ENCODE measurements at regions not wholly inside any gene's neighbourhood (a gene's known extent, or its start where the extent isn't known, plus 50 kb on each side); places are given as distances from the start of the nearest gene placed in this dataset.
"Not testable (repeated sequence)": the region's sequence is repeated elsewhere in the genome, so short reads cannot be mapped to it uniquely, and the experiment has no call there.

GRCh38 chr2:167790781-167791450 is 456.5 kb downstream of the STK39 start:
- DNase-seq, result no peak

GRCh38 chr2:167790189-167790588 is 457.2 kb downstream of the STK39 start:
- DNase-seq, result no peak

DNA sequence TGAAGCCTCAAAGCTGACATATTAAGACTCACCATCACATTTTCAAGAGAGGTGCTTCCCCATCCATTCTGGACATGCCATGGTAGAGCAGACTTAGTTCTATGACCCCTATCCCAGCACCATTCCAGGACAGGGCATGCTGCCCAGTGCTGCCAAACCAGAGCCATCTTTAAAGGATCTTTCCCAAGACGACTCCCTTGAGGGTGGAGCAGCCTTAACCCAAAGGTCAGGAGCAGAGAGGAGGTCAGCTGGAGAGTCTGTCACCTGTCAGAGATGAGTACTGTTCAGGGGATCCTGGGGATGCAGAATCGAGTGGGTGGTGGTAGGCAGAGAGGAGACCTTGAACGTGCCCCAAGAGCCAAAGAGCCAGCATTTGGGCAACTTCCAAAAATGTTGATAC is 459.8 kb downstream of the STK39 start:
- no peak for DNase-seq

DNA sequence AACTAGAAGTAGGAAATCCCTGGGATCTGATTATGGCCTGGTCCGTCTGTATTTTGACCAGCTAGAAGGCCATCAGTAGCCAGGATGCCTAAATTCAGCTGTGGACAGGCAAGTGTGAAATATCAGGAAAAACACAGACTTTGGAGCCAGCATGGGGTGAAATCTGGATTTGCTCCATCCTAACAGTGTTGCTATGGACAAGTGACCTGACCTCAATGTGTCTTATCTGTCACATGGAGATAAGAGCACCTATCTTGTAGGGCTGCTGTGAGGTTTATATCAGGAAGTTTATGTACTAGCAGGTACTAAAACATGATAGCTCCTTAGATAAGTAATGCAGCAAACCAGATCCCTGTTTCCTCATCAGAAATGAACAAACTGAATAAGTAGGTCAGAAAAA is 460.4 kb downstream of the STK39 start:
- DNase-seq, result no peak

GRCh38 chr2:167785606-167786216 is 461.7 kb downstream of the STK39 start:
- DNase-seq, result no peak

DNA sequence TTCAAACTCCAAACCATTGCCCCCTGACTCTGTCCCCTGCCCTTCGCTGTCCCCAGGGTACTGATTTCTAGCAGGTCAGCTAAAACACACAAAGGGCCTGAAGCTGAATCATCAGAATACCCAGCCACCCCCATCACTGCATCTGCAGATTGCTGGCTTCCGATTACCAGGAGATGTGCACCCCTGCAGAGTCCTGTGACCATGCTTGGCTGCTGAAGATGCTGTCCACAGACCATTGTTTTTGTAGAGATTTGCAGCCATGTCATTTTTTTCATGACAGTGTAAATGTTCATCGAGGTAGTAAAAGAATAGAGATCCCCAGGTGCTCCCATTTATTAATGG is 463.3 kb downstream of the STK39 start:
- DNase-seq, result no peak

- DNase-seq, result peak; percentile 14
Measured at GRCh38 chr2:167783261-167784083, 463.9 kb downstream of the STK39 start.

- DNase-seq, result not testable (repeated sequence)
Measured at GRCh38 chr2:167781629-167782028, 465.8 kb downstream of the STK39 start.

DNA sequence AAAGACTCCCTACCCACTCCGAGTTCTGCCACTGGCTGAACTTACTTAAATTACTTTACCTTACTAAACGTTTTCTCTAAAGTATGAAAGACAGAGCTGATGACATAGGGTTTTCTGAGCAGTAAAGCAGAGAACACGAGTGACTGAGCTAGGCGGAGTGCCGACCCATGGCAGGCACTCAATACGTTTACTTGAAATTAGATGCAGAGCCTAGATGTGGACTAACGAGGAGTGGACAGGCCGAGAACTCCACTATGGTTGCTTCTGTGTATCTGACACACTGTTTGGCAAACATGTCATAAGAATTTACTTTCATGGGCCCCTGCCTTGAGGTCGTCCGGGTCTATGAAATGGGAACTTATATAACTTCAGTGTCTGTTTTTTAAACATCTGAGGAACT is 471.0 kb downstream of the STK39 start:
- no peak for DNase-seq

GRCh38 chr2:167771628-167772027 is 475.8 kb downstream of the STK39 start:
- DNase-seq, result no peak

- no peak for DNase-seq
Measured at GRCh38 chr2:167769020-167769419, 478.4 kb downstream of the STK39 start.

DNA sequence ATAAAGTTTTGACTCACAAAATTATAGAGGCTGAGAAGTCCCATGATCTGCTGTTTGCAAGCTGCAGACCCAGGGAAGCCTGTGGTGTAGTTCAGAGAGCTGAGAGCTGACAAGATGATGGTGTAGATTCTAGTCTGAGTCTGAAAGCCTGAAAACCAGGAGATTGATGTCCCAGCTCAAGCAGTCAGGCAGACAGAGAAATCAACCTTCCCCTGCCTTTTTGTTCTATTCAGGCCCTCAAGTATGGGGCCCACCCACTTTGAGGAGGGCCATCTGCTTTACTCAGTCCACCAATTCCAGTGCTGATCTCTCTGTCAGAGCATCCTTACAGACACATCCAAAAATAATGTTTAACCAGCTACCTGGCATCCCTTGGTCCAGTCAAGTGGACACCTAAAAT is 479.6 kb downstream of the STK39 start:
- DNase-seq, result no peak

- DNase-seq, result no peak
Measured at GRCh38 chr2:167764772-167765341, 482.5 kb downstream of the STK39 start.

DNA sequence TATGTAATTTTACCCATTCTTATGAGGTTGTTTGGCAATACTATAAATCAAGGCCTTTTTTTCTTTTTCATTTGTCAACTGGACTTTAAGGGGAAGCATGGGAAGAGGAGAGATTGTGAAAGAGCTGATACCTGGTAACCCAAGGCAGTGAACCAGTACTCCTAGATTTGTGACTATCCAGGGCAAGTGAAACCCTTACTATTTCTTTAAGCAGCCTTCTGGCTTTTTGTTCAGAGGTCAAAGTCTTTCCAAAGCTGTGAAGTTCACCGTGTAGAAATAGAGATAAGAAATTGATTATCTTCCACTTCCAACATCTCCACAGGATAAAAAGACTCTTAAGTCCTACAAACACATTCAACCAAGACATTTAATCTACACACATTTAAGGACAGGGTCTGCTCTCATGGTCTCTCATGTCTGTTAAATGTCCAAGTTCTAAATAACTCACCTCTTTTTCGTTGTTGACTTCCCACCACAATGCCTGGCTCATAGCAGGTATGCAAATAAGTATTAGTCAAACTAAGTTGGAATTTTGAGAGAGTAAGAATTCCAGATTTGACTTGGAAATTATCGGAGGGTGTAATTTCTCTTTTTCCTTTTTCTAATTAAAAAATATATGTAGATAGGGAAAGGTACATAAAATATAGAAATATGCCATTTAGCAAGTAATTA is 485.8 kb downstream of the STK39 start:
- DNase-seq, result no peak

GRCh38 chr2:167759531-167759930 is 487.9 kb downstream of the STK39 start:
- no peak for DNase-seq

DNA sequence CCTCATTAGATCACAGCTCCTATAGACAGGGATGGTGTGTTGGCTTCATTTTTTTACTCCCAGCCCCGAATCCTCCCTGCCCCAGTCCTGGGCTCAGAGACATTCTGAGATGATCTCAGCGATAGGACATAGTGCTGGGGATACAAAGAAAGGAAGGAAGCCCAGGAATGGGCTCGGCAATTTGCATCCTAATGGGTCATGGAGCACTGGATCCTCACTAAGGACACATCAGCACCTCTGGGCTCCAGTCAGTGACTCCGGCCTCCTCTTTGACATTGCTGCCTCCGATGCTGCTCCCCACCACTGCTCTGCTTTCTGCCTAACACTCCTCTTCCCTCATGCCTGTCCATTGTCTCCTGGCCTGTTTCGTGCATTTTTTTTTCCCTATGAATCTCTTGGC is 489.1 kb downstream of the STK39 start:
- no peak for DNase-seq

DNA sequence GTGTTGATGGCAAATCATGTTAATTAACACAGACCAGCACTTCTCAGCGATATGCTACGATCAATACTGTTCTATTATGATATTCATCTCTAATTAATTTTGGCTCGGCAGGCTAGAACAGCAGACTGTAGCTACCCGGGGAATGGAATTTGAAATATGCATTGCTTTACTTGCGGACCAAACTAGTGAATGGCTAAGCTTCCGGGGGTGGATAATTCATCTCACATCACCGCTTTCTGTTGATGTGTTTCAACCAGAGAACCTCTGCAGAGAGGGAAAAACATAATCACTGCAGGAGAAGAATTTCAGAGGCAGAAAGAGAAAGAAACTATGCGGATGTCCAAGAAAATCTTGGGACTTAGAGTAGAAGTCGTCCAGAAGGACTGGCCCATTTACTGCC is 490.9 kb downstream of the STK39 start:
- DNase-seq, result peak; percentile 46

DNA sequence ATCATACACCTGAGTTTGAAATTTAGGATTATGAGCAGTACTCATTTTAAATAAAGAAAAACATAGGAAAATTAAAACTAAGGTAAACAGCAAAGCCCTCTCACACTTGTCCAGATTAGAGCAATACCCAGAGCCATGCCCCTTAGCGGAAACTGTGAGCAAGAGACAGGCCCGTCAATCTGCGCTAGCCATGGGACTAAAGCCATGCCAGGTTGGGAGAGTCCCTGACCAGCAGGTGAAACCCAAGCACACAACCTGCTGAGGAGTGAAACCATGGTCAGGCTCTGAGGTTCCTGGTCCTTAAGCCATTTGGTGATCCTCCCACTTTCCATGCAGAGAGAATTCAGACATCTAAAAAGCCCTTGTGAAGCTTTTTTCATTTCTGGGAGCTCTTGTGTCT is 494.3 kb downstream of the STK39 start:
- no peak for DNase-seq

GRCh38 chr2:167752734-167753133 is 494.7 kb downstream of the STK39 start:
- no peak for DNase-seq

- DNase-seq, result no peak
Measured at GRCh38 chr2:167750675-167751074, 496.7 kb downstream of the STK39 start.

- DNase-seq, result no peak
Measured at GRCh38 chr2:167749660-167750059, 497.7 kb downstream of the STK39 start.

DNA sequence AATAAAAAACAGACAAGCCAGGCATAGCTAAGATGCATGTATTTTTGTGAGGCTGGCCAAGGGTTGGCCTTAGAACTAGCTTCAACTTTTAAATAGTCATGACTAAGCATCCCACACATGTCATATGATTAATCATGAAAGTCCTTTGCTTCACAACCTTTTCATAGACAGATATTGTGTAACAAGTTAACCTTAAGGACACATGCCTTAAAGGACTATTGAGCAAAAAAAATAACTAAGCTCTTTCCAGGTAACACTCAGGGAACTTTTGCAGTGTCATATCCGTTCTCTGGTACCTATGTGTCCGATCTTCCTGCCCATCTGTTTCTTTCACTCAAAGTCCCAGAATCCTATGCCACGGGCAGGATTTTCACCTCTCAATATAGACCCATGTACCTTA is 498.4 kb downstream of the STK39 start:
- no peak for DNase-seq

DNA sequence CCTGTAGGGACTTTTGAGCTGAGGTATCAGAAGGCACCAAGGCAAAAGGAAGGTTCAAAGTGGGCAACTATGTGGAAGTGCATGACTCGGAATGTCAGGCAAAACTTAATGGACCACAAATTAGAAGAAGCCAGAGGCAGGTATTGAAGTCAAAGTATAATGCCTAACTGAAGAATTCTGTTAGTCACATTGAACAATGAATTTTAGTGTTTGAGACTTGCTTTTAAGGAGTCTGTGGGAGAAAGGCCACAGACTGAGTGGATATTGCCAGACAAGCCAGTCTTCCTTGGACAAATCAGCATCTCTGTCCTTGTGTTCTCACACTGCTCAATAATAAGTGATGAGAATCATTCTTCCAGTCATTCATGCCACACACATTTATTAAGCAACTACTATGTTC is 498.9 kb downstream of the STK39 start:
- DNase-seq, result no peak

All from fibroblast of skin of back (primary cell).